HepG2 (cell line): ENCODE measurements at regions not wholly inside any gene's neighbourhood (a gene's known extent, or its start where the extent isn't known, plus 50 kb on each side); places are given as distances from the start of the nearest gene placed in this dataset.

Source experiments
- GPN1 ChIP-seq: sonication (generic); formaldehyde crosslinking; IDR thresholded peaks from 2 replicates; pipeline ENCODE4 v1.5.1; 2020; ENCODE audit warnings: missing genetic modification reagents, borderline replicate concordance
- HMG20A ChIP-seq: IDR thresholded peaks from 2 replicates; pipeline ENCODE4 v1.6.1; 2016; ENCODE audit warnings: borderline replicate concordance
- IRF2 ChIP-seq: IDR thresholded peaks from 2 replicates; pipeline ENCODE4 v1.6.1; 2018; ENCODE audit warnings: missing genetic modification reagents, missing compliant biosample characterization
- KDM2A ChIP-seq: sonication (generic); formaldehyde crosslinking; IDR thresholded peaks from 2 replicates; pipeline ENCODE4 v1.4.0; 2020; ENCODE audit warnings: low read depth, missing genetic modification reagents, borderline replicate concordance
- NR2F6 ChIP-seq, 2 experiments: IDR thresholded peaks; 2 replicates each; pipeline ENCODE4 v1.6.1; 2016; ENCODE audit warnings: antibody characterized with exemption in 1 of 2, mild to moderate bottlenecking in 1 of 2
- ZKSCAN1 ChIP-seq: fragments of 150-350 bp; IDR thresholded peaks from 2 replicates; pipeline ENCODE4 v1.6.1; 2014; ENCODE audit warnings: low read length
- ZNF274 ChIP-seq: sonication (generic); formaldehyde crosslinking; IDR thresholded peaks from 2 replicates; pipeline ENCODE4 v1.5.1; 2020; ENCODE audit warnings: mild to moderate bottlenecking, missing genetic modification reagents
- ZNF792 ChIP-seq: IDR thresholded peaks from 2 replicates; pipeline ENCODE4 v1.6.1; 2016
- TF ChIP-seq, protein P1 (sequence below), 2 experiments: sonication (generic) in 1 of 2; formaldehyde crosslinking in 1 of 2; IDR thresholded peaks; 2 replicates each; pipeline versions ENCODE4 v1.6.1 to v1.9.0; 2014 to 2022; ENCODE audit warnings: antibody characterized with exemption in 1 of 2, borderline replicate concordance in 1 of 2, inconsistent platforms in 1 of 2, low read depth in 1 of 2, missing genetic modification reagents in 1 of 2
- TF ChIP-seq, protein P2 (sequence below): sonication (generic); formaldehyde crosslinking; IDR thresholded peaks from one replicate; pipeline ENCODE4 v1.5.1; 2020; ENCODE audit warnings: mild to moderate bottlenecking, missing genetic modification reagents; ENCODE audit errors: not compliant biosample characterization
- TF ChIP-seq, protein P3 (sequence below): sonication (generic); formaldehyde crosslinking; IDR thresholded peaks from 2 replicates; pipeline ENCODE4 v1.8.0; 2022; ENCODE audit warnings: missing genetic modification reagents, mild to moderate bottlenecking, moderate library complexity, borderline replicate concordance

DNA sequence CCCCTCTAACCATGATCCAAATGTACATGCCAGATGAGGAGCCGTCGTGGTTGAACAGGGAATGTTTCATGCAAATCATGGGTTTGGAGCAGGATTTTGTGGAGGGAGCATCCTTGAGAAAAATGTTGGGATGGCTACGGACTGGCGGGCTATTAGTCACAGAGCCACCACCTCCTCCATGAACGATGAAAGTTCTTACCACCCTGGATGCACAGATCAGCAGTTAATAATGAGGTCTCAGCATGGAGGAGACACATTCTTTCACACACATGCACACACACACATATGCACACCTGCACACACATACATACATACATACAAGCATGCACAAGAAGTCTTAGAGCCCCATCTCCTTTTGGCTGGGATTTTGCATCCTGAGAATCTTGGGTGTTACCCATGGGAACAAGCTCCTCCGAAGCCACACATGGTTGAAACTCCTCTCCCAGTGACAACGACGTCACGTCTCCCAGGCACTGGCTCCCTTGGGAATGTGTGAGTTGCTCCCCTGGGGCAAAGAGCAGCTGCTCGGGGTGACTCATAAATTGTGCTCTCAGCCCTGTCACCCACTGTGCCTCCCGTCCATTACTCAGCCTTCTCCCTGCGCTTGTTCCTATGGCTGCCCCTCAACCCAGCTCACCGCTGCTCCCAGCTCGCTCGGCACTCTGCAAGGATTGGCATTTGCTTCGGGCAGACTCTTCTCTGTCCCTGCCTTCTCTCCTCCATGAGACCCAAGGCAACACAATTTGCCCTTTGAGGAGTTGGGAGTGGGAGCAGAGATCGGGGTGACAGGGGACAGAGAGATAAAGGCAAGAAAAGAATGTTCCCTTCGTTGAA is 344.6 kb downstream of the SOX9 start (continued):
- TF ChIP-seq, protein P1, sequence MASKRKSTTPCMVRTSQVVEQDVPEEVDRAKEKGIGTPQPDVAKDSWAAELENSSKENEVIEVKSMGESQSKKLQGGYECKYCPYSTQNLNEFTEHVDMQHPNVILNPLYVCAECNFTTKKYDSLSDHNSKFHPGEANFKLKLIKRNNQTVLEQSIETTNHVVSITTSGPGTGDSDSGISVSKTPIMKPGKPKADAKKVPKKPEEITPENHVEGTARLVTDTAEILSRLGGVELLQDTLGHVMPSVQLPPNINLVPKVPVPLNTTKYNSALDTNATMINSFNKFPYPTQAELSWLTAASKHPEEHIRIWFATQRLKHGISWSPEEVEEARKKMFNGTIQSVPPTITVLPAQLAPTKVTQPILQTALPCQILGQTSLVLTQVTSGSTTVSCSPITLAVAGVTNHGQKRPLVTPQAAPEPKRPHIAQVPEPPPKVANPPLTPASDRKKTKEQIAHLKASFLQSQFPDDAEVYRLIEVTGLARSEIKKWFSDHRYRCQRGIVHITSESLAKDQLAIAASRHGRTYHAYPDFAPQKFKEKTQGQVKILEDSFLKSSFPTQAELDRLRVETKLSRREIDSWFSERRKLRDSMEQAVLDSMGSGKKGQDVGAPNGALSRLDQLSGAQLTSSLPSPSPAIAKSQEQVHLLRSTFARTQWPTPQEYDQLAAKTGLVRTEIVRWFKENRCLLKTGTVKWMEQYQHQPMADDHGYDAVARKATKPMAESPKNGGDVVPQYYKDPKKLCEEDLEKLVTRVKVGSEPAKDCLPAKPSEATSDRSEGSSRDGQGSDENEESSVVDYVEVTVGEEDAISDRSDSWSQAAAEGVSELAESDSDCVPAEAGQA (IDR thresholded peaks at IDR 0.05; ENCODE audit: low read depth) = 0 out of 2 replicates have a peak, but pooled peaks have one; percentile 24
- TF ChIP-seq, protein P1 (CRISPR knock-in tag; IDR thresholded peaks at IDR 0.05; ENCODE audit: borderline replicate concordance) = no peak
- TF ChIP-seq NR2F6 (IDR thresholded peaks at IDR 0.05) (no peak), NR2F6 (CRISPR knock-in tag; IDR thresholded peaks at IDR 0.05) (peak; percentile 52; the same call in 1 of the 2 replicates), ZNF274 (CRISPR knock-in tag) (peak; percentile 60; the same call in 1 of the 2 replicates), HMG20A (peak; percentile 60; the same call in 1 of the 2 replicates), ZKSCAN1 (0 out of 2 replicates have a peak, but pooled peaks have one; percentile 46), ZNF792 (CRISPR knock-in tag) (peak; percentile 68), IRF2 (CRISPR knock-in tag) (peak; percentile 63; the same call in 1 of the 2 replicates), GPN1 (CRISPR knock-in tag) (no peak), KDM2A (0 out of 2 replicates have a peak, but pooled peaks have one; percentile 33)
- TF ChIP-seq, protein P2, sequence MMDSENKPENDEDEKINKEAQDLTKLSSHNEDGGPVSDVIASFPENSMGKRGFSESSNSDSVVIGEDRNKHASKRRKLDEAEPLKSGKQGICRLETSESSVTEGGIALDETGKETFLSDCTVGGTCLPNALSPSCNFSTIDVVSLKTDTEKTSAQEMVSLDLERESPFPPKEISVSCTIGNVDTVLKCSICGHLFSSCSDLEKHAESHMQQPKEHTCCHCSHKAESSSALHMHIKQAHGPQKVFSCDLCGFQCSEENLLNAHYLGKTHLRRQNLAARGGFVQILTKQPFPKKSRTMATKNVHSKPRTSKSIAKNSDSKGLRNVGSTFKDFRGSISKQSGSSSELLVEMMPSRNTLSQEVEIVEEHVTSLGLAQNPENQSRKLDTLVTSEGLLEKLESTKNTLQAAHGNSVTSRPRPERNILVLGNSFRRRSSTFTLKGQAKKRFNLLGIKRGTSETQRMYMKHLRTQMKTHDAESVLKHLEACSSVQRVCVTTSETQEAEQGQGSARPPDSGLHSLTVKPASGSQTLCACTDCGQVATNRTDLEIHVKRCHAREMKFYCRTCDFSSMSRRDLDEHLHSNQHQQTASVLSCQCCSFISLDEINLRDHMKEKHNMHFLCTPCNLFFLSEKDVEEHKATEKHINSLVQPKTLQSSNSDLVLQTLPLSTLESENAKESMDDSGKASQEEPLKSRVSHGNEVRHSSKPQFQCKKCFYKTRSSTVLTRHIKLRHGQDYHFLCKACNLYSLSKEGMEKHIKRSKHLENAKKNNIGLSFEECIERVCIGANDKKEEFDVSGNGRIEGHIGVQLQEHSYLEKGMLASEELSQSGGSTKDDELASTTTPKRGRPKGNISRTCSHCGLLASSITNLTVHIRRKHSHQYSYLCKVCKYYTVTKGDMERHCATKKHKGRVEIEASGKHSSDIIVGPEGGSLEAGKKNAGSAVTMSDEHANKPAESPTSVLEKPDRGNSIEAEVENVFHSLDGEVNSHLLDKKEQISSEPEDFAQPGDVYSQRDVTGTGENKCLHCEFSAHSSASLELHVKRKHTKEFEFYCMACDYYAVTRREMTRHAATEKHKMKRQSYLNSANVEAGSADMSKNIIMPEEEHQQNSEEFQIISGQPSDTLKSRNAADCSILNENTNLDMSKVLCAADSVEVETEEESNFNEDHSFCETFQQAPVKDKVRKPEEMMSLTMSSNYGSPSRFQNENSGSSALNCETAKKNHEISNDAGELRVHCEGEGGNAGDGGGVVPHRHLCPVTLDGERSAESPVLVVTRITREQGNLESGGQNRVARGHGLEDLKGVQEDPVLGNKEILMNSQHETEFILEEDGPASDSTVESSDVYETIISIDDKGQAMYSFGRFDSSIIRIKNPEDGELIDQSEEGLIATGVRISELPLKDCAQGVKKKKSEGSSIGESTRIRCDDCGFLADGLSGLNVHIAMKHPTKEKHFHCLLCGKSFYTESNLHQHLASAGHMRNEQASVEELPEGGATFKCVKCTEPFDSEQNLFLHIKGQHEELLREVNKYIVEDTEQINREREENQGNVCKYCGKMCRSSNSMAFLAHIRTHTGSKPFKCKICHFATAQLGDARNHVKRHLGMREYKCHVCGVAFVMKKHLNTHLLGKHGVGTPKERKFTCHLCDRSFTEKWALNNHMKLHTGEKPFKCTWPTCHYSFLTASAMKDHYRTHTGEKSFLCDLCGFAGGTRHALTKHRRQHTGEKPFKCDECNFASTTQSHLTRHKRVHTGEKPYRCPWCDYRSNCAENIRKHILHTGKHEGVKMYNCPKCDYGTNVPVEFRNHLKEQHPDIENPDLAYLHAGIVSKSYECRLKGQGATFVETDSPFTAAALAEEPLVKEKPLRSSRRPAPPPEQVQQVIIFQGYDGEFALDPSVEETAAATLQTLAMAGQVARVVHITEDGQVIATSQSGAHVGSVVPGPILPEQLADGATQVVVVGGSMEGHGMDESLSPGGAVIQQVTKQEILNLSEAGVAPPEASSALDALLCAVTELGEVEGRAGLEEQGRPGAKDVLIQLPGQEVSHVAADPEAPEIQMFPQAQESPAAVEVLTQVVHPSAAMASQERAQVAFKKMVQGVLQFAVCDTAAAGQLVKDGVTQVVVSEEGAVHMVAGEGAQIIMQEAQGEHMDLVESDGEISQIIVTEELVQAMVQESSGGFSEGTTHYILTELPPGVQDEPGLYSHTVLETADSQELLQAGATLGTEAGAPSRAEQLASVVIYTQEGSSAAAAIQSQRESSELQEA = peak; percentile 59
- TF ChIP-seq, protein P3, sequence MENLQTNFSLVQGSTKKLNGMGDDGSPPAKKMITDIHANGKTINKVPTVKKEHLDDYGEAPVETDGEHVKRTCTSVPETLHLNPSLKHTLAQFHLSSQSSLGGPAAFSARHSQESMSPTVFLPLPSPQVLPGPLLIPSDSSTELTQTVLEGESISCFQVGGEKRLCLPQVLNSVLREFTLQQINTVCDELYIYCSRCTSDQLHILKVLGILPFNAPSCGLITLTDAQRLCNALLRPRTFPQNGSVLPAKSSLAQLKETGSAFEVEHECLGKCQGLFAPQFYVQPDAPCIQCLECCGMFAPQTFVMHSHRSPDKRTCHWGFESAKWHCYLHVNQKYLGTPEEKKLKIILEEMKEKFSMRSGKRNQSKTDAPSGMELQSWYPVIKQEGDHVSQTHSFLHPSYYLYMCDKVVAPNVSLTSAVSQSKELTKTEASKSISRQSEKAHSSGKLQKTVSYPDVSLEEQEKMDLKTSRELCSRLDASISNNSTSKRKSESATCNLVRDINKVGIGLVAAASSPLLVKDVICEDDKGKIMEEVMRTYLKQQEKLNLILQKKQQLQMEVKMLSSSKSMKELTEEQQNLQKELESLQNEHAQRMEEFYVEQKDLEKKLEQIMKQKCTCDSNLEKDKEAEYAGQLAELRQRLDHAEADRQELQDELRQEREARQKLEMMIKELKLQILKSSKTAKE (CRISPR knock-in tag) = peak; percentile 24; the same call in 1 of the 2 replicates
